PC-3 (cell line): ENCODE measurements at regions not wholly inside any gene's neighbourhood (a gene's known extent, or its start where the extent isn't known, plus 50 kb on each side); places are given as distances from the start of the nearest gene placed in this dataset.

Source experiments
- EZH2phosphoT487 ChIP-seq: fragments of 300-600 bp; sonication (generic); IDR thresholded peaks from 2 replicates; pipeline ENCODE4 v1.6.1; 2018; ENCODE audit warnings: mild to moderate bottlenecking, antibody characterized with exemption, low read length, borderline replicate concordance
- TF ChIP-seq, protein P1 (sequence below): fragments of 300-600 bp; sonication (generic); conservative IDR thresholded peaks from 2 replicates; pipeline ENCODE4 v1.5.1; 2017; ENCODE audit warnings: antibody characterized with exemption, low read depth, mild to moderate bottlenecking, low read length

DNA sequence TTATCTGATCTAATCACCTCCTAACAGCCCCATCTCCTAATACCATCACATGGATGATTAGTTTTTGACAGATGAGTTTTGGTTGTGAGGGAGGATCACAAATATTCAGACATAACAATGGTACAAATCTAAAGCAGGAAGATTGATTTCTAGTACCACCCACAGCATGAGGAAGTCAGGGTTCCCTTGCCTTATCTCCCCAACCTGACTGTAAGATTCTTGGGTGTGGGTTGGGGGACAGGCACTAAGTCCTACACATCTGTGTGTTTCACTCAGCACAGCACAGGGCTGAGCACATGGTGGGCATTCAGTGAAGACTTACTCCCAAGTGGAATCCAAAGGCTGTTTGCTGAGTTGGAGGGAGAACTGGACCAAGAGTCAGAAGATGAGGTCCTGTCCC, 93.8 kb upstream of the CXCR4 start:
- TF ChIP-seq, protein P1, sequence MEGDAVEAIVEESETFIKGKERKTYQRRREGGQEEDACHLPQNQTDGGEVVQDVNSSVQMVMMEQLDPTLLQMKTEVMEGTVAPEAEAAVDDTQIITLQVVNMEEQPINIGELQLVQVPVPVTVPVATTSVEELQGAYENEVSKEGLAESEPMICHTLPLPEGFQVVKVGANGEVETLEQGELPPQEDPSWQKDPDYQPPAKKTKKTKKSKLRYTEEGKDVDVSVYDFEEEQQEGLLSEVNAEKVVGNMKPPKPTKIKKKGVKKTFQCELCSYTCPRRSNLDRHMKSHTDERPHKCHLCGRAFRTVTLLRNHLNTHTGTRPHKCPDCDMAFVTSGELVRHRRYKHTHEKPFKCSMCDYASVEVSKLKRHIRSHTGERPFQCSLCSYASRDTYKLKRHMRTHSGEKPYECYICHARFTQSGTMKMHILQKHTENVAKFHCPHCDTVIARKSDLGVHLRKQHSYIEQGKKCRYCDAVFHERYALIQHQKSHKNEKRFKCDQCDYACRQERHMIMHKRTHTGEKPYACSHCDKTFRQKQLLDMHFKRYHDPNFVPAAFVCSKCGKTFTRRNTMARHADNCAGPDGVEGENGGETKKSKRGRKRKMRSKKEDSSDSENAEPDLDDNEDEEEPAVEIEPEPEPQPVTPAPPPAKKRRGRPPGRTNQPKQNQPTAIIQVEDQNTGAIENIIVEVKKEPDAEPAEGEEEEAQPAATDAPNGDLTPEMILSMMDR, result no peak
- TF ChIP-seq EZH2phosphoT487, result no peak
